DND-41 (cell line): ENCODE measurements at regions not wholly inside any gene's neighbourhood (a gene's known extent, or its start where the extent isn't known, plus 50 kb on each side); places are given as distances from the start of the nearest gene placed in this dataset.

ENCODE experiments used
- ATAC-seq: fragments of 200-7000 bp; cut with Tn5 transposase; 3 replicates; pipeline ENCODE4 v1.9.1; 2021; ENCODE audit warnings: low read depth; ENCODE audit not compliant: insufficient read depth
- DNase-seq: peaks from one replicate; pipeline ENCODE4 v3.0.0-alpha.2; 2020
- H2AFZ ChIP-seq: 2 replicates; pipeline ENCODE4 v1.6.0; 2012; ENCODE audit warnings: low read depth, low read length
- H3K27ac ChIP-seq: 2 replicates; pipeline ENCODE4 v1.5.1; 2012; ENCODE audit warnings: low read length, inconsistent platforms
- H3K27me3 ChIP-seq: fragments of 200-600 bp; sonication (generic); 2 replicates; pipeline ENCODE4 v1.6.0; 2012; ENCODE audit warnings: low read length, mild to moderate bottlenecking, inconsistent platforms; ENCODE audit not compliant: insufficient read depth, poor library complexity
- H3K36me3 ChIP-seq: 2 replicates; pipeline ENCODE4 v1.5.1; 2012; ENCODE audit warnings: low read length, inconsistent platforms; ENCODE audit not compliant: insufficient read depth
- H3K4me1 ChIP-seq: 2 replicates; pipeline ENCODE4 v1.5.1; 2012; ENCODE audit warnings: mild to moderate bottlenecking, low read length; ENCODE audit not compliant: insufficient read depth
- H3K4me2 ChIP-seq: 2 replicates; pipeline ENCODE4 v1.6.0; 2012; ENCODE audit warnings: mild to moderate bottlenecking, moderate library complexity, low read length, inconsistent platforms; ENCODE audit not compliant: insufficient read depth
- H3K4me3 ChIP-seq, 2 experiments: fragments of 200-600 bp in 1 of 2; shearing (Covaris generic) in 1 of 2; 2 replicates each; pipeline ENCODE4 v1.5.1; 2012 to 2016; ENCODE audit warnings: inconsistent platforms in 2 of 2, low read length in 2 of 2, mild to moderate bottlenecking in 2 of 2, low read depth in 1 of 2, moderate library complexity in 1 of 2
- H3K79me2 ChIP-seq: 2 replicates; pipeline ENCODE4 v1.6.0; 2012; ENCODE audit warnings: low read length, inconsistent platforms; ENCODE audit not compliant: insufficient read depth
- H3K9ac ChIP-seq: 2 replicates; pipeline ENCODE4 v1.6.0; 2012; ENCODE audit warnings: low read depth, mild to moderate bottlenecking, inconsistent platforms, low read length, moderate library complexity
- H3K9me3 ChIP-seq: 2 replicates; pipeline ENCODE4 v1.5.1; 2012; ENCODE audit warnings: low read length, moderate library complexity, mild to moderate bottlenecking, inconsistent platforms; ENCODE audit not compliant: insufficient read depth, severe bottlenecking
- H4K20me1 ChIP-seq: 2 replicates; pipeline ENCODE4 v1.6.0; 2012; ENCODE audit warnings: low read length; ENCODE audit not compliant: insufficient read depth
- EZH2 ChIP-seq: IDR thresholded peaks from 3 replicates; pipeline ENCODE4 v1.6.1; 2012; ENCODE audit warnings: borderline replicate concordance, low read depth, mild to moderate bottlenecking, moderate library complexity, low read length, inconsistent platforms; ENCODE audit not compliant: severe bottlenecking
- TF ChIP-seq, protein P1 (sequence below): IDR thresholded peaks from 2 replicates; pipeline ENCODE4 v1.5.1; 2012; ENCODE audit warnings: borderline replicate concordance, low read length, moderate library complexity, mild to moderate bottlenecking; ENCODE audit not compliant: poor library complexity, severe bottlenecking; ENCODE audit errors: extremely low read depth

DNA sequence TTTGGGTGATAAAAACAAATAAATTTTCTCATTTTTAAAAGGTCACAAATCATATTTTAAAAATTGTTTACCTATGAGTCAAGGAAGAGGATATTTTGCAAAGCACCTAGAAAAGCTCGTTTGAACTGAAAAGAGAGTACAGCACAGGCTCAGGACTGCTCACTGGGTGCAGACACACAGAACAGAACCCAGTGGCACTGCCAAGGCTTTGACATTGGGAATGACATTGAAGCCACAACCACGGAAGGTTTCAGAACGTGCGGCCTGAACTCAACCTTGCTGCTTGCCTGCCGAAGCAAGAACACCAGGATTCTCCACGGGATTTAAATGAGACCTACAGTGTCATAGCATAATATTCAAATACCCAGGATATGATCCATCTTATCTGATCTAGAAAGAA lies 597.1 kb upstream of the B3GAT1 start:
- H3K4me1 ChIP-seq: no peaks in the 10 kb centered on the region
- no peak for DNase-seq
- H3K4me2 ChIP-seq: no peak overlapping the region
- H3K9me3 ChIP-seq: no peaks in the 10 kb centered on the region
- TF ChIP-seq EZH2: no peak
- TF ChIP-seq, protein P1, sequence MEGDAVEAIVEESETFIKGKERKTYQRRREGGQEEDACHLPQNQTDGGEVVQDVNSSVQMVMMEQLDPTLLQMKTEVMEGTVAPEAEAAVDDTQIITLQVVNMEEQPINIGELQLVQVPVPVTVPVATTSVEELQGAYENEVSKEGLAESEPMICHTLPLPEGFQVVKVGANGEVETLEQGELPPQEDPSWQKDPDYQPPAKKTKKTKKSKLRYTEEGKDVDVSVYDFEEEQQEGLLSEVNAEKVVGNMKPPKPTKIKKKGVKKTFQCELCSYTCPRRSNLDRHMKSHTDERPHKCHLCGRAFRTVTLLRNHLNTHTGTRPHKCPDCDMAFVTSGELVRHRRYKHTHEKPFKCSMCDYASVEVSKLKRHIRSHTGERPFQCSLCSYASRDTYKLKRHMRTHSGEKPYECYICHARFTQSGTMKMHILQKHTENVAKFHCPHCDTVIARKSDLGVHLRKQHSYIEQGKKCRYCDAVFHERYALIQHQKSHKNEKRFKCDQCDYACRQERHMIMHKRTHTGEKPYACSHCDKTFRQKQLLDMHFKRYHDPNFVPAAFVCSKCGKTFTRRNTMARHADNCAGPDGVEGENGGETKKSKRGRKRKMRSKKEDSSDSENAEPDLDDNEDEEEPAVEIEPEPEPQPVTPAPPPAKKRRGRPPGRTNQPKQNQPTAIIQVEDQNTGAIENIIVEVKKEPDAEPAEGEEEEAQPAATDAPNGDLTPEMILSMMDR: no peak
- H3K79me2 ChIP-seq: no peaks in the 10 kb centered on the region
- no peak for ATAC-seq
- no peak overlapping the region for H2AFZ ChIP-seq
- H3K4me3 ChIP-seq: no peak overlapping the region
- no peak overlapping the region for H3K27ac ChIP-seq
- peaks cover 15% of the 10 kb centered on the region for H3K27me3 ChIP-seq
- no peak overlapping the region for H3K9ac ChIP-seq
- H4K20me1 ChIP-seq: no peaks in the 10 kb centered on the region
- no peaks in the 10 kb centered on the region for H3K36me3 ChIP-seq

DNA sequence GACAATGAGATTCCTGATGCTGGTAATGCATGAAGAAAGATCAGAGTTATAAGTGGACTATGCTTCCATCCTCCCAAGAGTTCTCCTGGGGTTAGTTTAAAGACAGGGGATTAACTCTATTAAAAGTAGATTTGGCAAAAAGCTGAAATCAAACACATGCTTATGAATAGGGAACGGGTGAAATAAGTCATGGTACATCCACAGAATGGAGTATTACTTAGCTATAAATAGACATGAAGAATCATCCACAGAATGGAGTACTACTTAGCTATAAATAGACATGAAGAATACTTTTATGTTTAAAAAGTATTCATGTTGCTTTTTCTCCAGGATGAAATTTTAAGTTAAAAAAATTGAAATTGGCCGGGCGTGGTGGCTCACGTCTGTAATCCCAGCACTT lies 596.4 kb upstream of the B3GAT1 start:
- H3K36me3 ChIP-seq: no peaks in the 10 kb centered on the region
- no peak overlapping the region for H3K9ac ChIP-seq
- H3K27ac ChIP-seq: no peak overlapping the region
- H3K9me3 ChIP-seq: no peaks in the 10 kb centered on the region
- DNase-seq: no peak
- no peak overlapping the region for H2AFZ ChIP-seq
- H3K79me2 ChIP-seq: no peaks in the 10 kb centered on the region
- no peaks in the 10 kb centered on the region for H4K20me1 ChIP-seq
- no peak for ATAC-seq
- H3K4me2 ChIP-seq: no peak overlapping the region
- peaks cover 15% of the 10 kb centered on the region for H3K27me3 ChIP-seq
- H3K4me3 ChIP-seq: no peak overlapping the region
- H3K4me1 ChIP-seq: no peaks in the 10 kb centered on the region
- TF ChIP-seq EZH2: no peak
- TF ChIP-seq, protein P1: no peak

DNA sequence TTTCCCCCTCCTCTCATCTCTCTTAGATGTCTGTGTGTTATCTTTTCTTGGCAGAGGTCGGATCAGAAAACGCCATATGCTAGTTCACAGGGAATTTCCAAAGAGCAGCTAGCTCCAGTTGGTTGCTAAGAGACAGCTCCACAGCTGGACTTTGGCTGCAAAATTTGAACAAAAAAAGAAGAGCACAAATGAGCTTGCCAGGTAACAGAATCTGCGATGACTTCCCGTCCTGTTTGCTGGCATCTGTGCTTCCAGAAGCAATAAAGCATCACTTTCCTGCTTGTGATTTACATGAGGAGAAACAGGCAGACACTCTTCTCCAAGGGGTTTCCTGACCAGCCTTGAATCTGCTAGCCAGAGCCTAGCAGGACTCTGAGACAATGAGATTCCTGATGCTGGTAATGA lies 596.0 kb upstream of the B3GAT1 start:
- Histone ChIP-seq H4K20me1 (no peaks in the 10 kb centered on the region), H2AFZ (no peak overlapping the region), H3K4me3 (no peak overlapping the region), H3K79me2 (no peaks in the 10 kb centered on the region), H3K36me3 (no peaks in the 10 kb centered on the region), H3K27me3 (peaks cover 15% of the 10 kb centered on the region), H3K27ac (no peak overlapping the region), H3K9me3 (no peaks in the 10 kb centered on the region), H3K4me2 (no peak overlapping the region), H3K9ac (no peak overlapping the region), H3K4me1 (no peaks in the 10 kb centered on the region)
- DNase-seq: no peak
- TF ChIP-seq EZH2: no peak
- TF ChIP-seq, protein P1: no peak
- ATAC-seq: no peak

DNA sequence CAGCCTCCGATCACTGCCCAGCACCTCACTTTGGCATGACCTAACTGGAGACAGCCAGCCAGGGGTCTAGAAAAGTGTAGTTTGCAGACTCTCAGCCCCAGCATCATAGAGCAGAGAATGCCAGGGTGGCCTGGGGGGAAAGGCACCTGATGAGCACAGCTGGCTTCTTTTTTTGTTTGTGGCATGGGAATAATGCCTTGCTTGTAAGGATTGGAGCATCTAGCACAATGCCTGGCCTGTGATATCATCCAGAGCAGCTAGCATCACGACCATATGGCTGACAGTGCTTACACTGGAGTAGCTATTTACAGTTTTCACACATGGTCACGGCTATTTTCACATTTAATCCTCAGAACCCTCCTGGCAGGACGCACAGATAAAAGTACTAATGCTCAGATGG lies 594.8 kb upstream of the B3GAT1 start:
- no peaks in the 10 kb centered on the region for H3K4me1 ChIP-seq
- TF ChIP-seq, protein P1: no peak
- TF ChIP-seq EZH2: no peak
- ATAC-seq (no peak), DNase-seq (no peak)
- H3K27me3 ChIP-seq: peaks cover 15% of the 10 kb centered on the region
- no peak overlapping the region for H3K27ac ChIP-seq
- H3K79me2 ChIP-seq: no peaks in the 10 kb centered on the region
- H3K9me3 ChIP-seq: no peaks in the 10 kb centered on the region
- no peak overlapping the region for H3K4me3 ChIP-seq
- H2AFZ ChIP-seq: no peak overlapping the region
- no peak overlapping the region for H3K9ac ChIP-seq
- H4K20me1 ChIP-seq: no peaks in the 10 kb centered on the region
- H3K4me2 ChIP-seq: no peak overlapping the region
- no peaks in the 10 kb centered on the region for H3K36me3 ChIP-seq
